GM10266 (cell line): ENCODE measurements at regions not wholly inside any gene's neighbourhood (a gene's known extent, or its start where the extent isn't known, plus 50 kb on each side); places are given as distances from the start of the nearest gene placed in this dataset.
A peak's percentile ranks its signal among the peaks of the same experiment; 100 is the strongest.

Source experiments
- DNase-seq: peaks from one replicate; pipeline ENCODE4 v3.0.0; 2012; ENCODE audit errors: extremely low spot score
- CTCF ChIP-seq: IDR thresholded peaks from 2 replicates; pipeline ENCODE4 v1.5.1; 2012; ENCODE audit warnings: mild to moderate bottlenecking, low read depth; ENCODE audit not compliant: control insufficient read depth, insufficient read depth; ENCODE audit errors: missing control alignments

GRCh38 chr6:100121854-100122609 is 128.0 kb upstream of the MCHR2 start:
- DNase-seq: no peak
- no peak for TF ChIP-seq CTCF

- no peak for TF ChIP-seq CTCF
- DNase-seq: no peak
Measured at GRCh38 chr6:100119261-100119660, 125.2 kb upstream of the MCHR2 start.

- TF ChIP-seq CTCF: no peak
Measured at GRCh38 chr6:100118301-100118700, 124.3 kb upstream of the MCHR2 start.

DNA sequence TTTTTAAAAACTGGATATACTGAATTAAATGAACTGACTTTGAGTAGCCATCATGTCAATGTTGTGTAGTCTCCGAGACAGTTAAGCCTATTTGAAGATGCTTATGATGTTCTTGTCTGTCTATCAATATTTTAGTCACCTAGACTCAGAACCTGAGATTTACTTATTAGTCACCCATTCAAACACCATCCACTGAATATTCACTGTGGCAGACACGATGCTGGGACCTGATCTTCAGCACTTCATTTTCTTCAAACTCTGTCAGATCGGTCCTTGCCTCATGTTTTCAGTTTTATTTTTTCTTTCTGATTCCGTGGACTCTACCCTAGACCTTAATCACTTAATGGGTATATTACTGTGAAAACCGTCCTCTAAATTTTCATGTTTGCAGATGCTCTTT is 123.7 kb upstream of the MCHR2 start:
- TF ChIP-seq CTCF: no peak
- no peak for DNase-seq

More at GRCh38 chr6:100118301-100118700, 124.3 kb upstream of the MCHR2 start:
- DNase-seq: no peak

- peak; percentile 13 for DNase-seq
- peak; percentile 62 for TF ChIP-seq CTCF
Measured at GRCh38 chr6:100116411-100117194, 122.6 kb upstream of the MCHR2 start.

DNA sequence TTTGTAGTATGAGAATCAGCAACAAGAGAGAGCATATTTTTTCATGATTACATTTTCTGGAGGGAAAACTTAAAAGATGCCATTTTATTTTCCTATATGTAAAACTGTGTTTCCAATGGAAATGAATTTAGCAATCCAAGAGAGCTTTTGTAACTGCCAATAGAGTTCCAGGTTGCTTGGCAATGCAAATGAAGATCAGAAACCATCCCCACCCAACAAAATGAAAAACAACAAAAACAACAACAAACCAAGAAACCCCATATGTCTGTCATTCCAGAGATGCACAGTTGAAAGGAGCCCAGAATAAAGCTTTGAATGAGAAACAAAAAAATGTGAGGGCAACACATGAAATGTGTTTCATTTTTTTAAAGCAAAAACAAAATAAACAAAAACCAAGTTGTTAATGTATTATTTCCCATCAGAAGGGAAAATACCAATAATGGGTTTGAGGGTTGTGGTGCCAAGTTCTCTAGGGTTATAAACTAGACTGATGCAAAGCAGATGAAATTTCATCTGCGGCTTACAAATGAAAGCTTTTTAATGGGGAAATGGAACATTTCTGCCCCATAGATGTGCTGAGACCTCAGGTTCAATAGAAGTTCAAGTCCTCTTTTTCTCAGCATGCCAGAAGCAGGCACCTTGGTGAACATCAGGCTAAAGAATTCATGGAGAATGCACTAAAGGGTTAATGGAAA is 121.5 kb upstream of the MCHR2 start:
- no peak for TF ChIP-seq CTCF
- DNase-seq: no peak
